Neural progenitor cell (in vitro differentiated cells): ENCODE measurements at regions not wholly inside any gene's neighbourhood (a gene's known extent, or its start where the extent isn't known, plus 50 kb on each side); places are given as distances from the start of the nearest gene placed in this dataset.

Experiments used
- EZH2 ChIP-seq: fragments of 200-600 bp; sonication (generic); IDR thresholded peaks from 2 replicates; pipeline ENCODE4 v1.6.1; 2017; ENCODE audit warnings: antibody characterized with exemption, mild to moderate bottlenecking, moderate library complexity
- TF ChIP-seq, protein P1 (sequence below): fragments of 200-600 bp; sonication (generic); IDR thresholded peaks from 2 replicates; pipeline ENCODE4 v1.5.1; 2017; ENCODE audit warnings: antibody characterized with exemption, mild to moderate bottlenecking

- TF ChIP-seq, protein P1, sequence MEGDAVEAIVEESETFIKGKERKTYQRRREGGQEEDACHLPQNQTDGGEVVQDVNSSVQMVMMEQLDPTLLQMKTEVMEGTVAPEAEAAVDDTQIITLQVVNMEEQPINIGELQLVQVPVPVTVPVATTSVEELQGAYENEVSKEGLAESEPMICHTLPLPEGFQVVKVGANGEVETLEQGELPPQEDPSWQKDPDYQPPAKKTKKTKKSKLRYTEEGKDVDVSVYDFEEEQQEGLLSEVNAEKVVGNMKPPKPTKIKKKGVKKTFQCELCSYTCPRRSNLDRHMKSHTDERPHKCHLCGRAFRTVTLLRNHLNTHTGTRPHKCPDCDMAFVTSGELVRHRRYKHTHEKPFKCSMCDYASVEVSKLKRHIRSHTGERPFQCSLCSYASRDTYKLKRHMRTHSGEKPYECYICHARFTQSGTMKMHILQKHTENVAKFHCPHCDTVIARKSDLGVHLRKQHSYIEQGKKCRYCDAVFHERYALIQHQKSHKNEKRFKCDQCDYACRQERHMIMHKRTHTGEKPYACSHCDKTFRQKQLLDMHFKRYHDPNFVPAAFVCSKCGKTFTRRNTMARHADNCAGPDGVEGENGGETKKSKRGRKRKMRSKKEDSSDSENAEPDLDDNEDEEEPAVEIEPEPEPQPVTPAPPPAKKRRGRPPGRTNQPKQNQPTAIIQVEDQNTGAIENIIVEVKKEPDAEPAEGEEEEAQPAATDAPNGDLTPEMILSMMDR, result no peak
- no peak for TF ChIP-seq EZH2
Observed at GRCh38 chr7:69476416-69476815, 121.9 kb upstream of the AUTS2 start.
